ENCODE measurements at regions not wholly inside any gene's neighbourhood (a gene's known extent, or its start where the extent isn't known, plus 50 kb on each side); places are given as distances from the start of the nearest gene placed in this dataset.
A peak's percentile ranks its signal among the peaks of the same experiment; 100 is the strongest.

DNA sequence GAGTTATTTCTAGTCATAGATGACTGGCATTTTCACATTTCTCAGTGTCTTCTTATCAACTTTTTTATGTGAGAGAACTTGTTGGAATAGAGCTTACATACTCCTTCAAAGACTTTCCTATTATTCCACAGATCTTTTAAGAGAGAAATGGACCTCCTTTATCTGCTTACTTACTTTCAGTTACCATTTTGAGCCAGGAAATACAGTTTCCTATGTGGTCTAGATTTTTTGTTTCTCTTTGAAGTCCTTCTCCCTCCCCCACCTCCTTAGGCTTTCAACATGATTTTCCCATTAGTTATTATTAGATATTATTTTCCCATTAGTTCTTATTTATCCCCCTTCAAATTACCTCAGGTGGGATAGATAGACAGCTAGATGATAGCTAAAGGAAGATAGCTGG, 289.1 kb upstream of the ITGA1 start:
- DNase-seq (ENCODE audit: low read depth): no peak

DNA sequence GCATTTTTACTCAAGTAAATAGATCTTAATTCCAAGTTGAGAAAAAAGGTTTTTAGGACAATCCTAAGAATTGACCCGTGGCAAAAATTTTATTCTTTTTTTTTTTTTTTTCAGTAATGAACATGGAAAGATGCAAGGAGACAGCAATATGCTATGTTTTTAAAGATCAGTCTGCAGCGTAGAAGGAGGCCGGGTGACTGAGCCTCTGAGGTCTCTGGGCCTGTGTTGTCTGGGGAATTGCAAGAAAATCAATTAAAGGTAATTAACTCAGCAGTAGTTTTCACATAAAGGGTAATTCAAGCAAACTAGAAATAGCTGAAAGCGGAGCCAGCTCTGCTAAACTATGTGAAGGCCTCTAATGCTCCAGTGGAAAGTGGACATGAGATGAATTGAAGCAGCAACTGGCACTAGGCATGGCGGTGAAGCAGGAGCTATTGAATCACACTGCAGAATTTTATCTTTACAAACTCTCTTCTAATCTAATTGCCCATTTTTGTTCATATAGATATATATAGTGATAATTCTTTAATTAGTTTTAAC, 285.2 kb upstream of the ITGA1 start:
- DNase-seq (ENCODE audit: low read depth): no peak

DNA sequence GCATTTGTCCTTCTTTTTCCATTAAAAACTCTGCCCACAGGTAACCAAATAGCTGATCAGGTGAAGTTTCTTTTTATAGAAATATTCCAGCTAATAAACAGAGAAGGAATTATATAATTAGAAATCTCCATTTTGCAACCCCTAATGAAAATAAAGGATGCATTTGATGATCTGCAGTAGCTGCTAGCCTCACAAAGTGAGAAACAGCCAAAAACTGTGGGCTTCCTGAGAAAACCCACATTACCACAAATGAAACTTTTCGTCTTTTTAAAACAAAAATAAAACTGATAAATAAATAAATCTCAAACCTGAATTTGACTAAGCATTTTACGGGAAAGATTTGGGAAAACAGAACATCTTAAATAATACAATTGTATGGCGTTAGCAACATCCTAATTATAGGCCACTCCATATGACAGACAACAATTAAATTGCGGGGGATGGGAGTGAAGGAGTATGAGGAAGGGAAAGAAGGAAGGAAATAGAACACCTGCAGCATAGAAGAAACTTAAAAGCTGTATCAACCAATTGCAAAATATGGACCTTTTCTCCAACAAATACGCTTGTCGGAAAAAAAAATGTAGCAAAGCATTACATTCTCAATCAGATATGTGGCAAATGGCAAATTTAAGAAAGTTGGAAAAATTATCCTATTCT, 283.0 kb upstream of the ITGA1 start:
- no peak for DNase-seq (ENCODE audit: low read depth)

DNA sequence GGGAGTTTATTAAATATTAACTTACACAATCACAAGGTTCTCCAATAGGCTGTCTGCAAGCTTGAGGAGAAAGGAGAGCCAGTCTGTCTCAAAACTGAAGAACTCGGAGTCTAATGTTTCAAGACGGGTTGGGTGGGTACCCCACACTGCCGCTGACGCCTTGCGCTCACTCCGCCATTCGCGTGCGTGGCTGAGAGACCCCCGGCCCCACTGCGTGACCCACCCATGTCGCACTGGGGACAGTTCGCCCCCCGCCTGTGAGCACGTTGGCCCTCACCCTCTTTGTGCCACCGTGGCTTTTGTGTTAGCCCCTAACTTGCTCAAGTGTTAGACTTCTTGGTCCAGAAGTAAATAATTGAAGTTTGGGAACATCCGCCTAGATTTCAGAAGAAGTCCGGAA, 270.0 kb upstream of the ITGA1 start:
- DNase-seq (ENCODE audit: low read depth): no peak

DNA sequence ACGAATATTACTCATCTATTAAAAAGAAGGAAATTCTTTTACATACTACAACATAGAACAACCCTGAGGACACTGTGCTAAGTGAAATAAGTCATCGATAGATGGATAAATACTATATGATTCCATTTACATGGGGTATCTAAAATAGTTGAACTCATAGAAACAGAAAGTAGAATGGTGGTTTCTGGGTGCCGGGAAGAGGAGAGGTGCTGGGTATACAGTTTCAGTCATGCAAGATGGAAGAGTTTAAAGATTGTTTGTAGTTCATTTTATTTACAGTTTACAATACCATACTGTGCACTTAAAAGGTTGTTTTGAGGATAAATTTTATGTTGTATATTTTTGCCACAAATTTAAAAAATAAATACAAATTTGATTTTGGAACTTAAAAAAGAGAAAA, 267.5 kb upstream of the ITGA1 start:
- DNase-seq (ENCODE audit: low read depth): no peak

DNA sequence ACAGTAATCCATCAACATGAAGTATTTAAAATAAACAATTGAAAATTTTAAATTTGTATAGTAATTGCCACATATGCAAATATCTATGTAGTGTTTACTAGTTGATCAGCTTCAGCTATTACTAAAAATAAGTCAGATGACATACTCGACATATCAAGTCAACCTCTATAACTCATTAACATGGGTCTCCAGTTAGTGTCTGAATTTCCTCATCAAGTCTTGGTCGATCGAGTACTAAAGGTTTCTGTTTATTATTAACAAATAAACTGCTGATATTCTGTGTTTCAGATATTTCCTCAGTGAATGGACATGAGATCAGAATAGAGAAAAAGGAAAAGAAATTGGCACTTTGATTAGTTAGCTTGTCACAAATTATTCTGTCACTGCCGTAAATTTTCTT, 266.5 kb upstream of the ITGA1 start:
- no peak for DNase-seq (ENCODE audit: low read depth)

DNA sequence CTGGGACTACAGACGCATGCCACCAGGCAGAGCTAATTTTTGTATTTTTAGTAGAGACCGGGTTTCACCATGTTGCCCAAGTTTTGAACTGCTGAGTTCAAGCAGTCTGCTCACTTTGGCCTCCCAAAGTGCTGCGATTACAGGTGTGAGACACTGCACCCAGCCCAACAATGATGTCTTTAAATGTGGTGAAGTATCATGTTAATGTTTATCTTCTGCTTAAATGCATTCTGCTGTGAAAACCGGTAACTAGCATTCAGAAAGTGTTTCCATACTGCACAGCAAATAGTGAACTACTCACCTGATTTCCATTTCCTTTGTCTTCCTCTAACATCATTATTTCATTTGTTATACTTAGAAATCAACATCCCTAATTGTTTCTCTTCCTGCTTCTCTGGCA, 264.0 kb upstream of the ITGA1 start:
- no peak for DNase-seq (ENCODE audit: low read depth)

DNA sequence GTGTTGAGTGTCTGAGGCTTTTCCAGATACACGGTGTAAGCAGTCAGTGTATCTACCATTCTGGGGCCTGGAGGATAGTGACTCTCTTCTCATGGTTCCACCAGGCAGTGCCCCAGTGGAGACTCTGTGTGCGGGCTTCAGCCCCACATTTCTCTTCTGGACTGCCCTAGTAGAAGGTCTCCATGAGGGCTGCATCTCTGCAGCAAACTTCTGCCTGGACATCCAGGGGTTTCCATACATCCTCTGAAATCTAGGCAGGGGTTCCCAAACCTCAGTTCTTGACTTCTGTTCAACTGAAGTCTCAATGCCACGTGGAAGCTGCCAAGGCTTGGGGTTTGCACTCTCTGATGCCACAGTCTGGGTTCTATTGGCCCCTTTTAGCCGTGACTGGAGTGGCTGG, 256.6 kb upstream of the ITGA1 start:
- DNase-seq (ENCODE audit: low read depth): no peak

DNA sequence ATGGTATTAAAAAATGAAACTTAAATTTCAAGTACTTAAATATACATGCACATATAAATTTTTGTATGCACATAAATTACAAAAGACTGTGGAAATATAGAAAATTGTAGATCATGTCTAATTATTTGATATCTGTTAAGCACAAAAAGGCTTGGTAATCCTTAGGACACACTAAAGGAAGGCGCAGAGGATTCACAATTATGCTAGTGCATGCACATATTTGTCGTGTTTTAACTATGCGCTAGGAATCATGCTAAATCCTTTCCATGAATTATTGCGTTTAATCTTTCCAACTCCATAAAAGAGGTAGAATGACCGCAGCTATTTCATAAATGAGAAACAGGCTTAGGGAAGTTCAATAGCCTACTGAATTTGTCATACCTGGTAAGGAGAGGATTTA, 244.1 kb upstream of the ITGA1 start:
- no peak for DNase-seq (ENCODE audit: low read depth)

DNA sequence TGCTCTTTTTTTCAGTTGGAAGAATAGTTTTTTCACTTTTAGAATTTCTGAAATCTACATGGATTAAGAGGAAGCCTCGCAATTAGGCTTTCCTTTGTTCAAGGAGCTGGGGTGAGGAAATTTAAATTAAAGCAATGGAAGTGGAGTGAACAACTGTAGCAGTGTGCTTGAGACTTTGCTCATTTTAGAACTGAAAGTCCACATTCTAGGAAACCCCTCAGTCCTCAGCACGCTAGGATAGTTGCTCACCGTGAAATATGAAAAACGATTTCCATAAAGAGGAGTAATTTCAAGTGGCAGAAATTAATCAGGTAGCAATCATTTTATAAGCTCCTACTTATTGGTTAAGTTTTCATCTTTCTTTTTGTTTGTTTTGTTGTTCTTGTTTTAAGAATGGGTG, 243.0 kb upstream of the ITGA1 start:
- DNase-seq (ENCODE audit: low read depth): no peak

DNA sequence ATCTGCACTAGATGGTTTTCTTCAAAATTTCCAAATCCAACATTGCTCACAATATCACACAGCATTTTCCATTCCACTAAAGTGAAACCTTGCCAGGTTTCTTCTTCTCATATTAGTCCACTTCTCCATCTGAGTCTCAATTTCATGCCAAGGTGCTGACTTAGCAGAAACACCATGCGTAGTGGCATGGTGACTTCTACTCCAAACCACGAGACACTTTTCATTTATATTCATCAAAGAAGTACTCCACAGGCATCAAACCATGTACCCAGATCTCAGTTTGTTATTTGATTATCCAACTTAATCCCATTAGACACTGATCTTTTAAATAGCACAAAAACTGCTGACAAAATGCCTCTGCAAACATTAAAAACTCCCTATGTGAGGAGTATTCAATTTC, 233.4 kb upstream of the ITGA1 start:
- no peak for DNase-seq (ENCODE audit: low read depth)

DNA sequence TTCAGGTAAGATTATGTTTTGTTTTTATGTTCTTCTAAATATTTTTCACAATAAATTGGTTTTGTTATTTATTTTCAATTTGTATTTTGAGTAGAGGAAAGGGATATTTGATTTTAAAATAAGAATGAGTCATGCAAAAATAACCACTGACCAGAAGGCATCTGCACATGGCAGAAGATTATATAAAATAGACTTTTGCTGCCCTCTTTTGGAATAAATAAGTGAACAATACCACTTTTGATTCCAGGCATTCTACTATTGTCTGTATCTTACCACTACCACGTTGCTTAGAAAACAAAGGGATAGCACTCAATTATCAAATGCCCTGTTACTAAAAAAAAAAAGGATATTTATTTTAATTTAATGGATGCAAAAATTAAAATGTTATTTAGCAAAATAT, 227.3 kb upstream of the ITGA1 start:
- DNase-seq (ENCODE audit: low read depth): peak; percentile 3

DNA sequence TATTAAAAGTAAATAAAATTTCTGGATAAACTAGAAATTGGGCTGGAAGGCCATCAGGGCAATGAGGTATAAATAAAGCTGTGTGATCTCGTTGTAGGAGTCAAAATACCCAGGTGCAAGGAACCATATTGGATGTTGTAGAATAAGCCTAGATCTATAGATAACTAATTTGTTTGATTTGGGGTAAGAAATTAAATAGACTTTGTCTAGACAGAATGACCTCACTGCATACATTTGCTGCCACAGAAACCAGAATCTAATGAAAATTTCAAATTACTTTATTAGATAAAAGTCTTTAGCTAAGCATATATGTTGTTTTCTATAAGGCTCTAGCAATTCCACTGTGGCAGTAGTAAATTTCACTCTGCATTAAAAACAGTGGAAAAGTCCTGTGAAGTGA, 225.2 kb upstream of the ITGA1 start:
- DNase-seq (ENCODE audit: low read depth): no peak

DNA sequence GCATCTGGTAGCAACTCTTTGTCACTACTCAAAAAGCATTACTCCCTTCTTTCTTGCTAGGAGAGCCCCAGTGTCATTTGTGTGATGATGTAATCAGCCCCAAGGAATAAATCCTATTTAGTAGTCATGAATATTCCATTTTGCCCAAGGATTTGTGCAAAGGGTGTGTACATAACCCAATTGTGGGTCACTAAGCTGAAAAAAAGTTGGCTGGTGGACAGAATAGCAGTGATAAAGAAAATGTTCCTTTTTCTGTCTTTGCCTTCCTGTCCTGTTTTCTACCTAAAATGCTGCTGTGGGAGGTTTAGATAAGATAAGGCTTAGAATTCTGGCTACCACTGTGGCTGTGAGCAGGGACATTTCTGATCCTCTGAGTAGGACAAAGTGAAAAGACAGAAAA, 223.1 kb upstream of the ITGA1 start:
- no peak for DNase-seq (ENCODE audit: low read depth)

DNA sequence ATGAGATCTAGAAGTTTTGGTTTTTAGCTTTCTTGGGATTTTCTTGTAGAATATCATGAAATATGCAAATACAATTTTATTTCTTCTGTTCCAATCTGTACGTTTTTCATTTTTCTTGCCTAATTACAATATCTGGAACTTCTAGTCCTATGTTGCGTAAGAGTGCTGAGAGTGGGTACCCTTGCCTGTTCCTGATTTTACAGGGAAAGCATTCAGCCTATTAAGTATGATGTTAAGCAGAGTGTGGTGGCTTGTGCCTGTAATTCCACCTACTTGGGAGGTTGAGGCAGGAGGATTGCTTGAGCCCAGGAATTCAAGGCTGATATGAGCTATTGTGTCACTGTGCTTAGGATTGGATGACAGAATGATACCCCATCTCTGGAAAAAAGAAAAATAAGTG, 210.2 kb upstream of the ITGA1 start:
- no peak for DNase-seq (ENCODE audit: low read depth)

DNA sequence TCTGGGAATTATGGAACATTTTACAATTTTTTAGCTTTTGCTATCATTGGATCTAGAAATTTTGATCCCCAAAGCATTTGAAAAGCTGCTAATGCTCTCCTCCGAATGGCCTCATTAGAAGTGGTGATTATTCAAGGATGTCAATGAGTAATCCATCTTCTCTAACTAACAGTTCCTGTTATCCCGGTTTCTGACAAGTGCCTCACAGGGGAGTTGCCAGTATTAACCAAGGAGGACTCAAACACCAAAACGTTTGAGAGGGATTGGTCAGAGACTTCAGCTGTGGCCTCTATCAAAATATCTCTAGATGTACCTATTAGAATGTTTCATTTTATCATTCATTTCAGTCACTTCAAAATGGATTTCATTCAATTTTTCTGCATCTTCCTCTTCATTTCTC, 208.3 kb upstream of the ITGA1 start:
- DNase-seq (ENCODE audit: low read depth): no peak

DNA sequence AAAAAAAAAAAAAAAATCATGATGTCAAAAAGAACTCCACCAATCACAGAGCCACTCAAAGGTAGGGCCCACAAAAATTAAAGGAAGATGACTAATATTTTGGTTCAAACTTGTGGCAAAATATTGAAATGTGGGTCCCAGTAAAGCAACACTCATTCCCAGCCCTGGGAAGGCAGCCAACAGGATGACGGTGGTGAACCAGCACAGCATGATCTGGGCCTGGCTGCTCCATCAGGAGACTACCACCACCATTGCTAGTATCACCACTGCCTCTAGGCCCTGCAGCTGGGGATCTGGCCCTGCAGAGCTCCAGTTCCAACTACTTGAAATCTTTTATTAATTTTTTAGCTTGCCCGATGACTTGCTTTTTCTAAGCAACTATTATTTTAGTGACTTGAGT, 206.8 kb upstream of the ITGA1 start:
- peak; percentile 74 for DNase-seq (ENCODE audit: low read depth)

DNA sequence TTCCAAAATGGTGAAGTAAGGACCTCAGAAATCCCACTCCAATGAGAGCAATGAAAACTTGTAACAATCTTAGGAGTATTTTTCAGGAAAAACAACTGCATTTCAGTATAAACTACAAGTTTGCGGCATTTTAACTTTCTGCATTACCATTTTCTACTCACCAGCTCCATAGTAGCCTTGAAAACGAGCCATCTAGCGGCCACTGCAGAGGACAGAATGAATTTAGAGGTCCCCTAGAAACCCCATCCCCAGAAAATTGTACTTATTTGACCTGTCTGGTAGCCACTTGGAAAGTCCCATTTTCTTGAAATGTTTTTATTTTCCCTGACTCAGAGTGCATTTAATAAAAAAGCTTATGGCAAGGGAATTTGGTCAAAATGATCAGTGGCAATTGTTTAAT, 205.4 kb upstream of the ITGA1 start:
- DNase-seq (ENCODE audit: low read depth): no peak

DNA sequence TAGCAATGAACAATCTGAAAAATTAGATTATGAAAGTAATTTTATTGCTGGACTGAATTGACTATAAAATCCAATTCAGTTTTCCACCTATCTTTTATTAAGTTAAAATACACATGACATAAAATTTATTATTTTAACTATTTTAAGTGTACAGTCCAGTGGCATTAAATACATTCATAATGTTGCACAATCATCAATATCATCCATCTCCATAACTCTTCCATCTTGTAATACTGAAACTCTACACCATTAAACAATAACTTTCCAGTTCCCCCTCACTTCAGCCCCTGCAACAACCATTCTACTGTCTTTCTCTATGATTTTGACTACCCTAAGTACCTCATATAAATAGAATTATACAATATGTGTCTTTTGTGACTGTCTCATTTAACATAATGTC, 200.6 kb upstream of the ITGA1 start:
- DNase-seq (ENCODE audit: low read depth): no peak

DNA sequence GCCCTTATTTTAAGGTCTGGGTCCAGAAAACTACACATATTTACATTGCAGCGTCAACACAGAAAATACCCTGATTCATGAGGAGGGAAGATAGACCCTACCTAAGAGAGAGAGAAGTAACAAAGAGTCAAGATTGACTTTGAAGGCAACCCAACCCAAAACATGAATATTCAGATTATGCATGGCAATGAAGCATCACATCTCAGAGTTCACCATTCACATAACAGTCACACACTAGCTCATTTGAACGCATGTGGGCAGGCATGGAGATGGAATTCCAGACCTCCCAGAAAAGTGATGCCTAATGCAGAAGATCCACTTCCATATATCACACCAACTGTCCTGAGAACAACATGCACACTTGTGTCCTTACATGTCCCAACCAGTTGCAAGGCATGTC, 190.1 kb upstream of the ITGA1 start:
- no peak for DNase-seq (ENCODE audit: low read depth)

DNA sequence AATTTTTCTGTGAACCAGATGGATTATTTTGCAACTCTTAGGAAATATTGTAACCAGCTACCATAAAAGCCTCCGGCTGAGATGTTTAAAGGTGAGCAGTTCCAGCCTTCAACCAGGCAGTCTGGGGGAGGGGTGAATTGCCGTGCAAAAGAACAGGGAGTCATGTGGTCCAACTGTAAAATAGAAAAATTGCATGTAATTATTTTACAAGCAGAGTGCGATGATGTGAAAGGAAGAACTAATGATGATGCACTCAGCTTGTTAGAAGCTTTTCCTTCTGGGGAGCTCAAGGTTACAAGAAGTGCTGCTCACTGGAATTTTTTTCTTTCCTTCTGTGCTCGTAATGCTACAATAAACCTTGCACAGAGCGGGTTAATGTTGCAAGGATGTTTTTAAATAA, 188.7 kb upstream of the ITGA1 start:
- no peak for DNase-seq (ENCODE audit: low read depth)

DNA sequence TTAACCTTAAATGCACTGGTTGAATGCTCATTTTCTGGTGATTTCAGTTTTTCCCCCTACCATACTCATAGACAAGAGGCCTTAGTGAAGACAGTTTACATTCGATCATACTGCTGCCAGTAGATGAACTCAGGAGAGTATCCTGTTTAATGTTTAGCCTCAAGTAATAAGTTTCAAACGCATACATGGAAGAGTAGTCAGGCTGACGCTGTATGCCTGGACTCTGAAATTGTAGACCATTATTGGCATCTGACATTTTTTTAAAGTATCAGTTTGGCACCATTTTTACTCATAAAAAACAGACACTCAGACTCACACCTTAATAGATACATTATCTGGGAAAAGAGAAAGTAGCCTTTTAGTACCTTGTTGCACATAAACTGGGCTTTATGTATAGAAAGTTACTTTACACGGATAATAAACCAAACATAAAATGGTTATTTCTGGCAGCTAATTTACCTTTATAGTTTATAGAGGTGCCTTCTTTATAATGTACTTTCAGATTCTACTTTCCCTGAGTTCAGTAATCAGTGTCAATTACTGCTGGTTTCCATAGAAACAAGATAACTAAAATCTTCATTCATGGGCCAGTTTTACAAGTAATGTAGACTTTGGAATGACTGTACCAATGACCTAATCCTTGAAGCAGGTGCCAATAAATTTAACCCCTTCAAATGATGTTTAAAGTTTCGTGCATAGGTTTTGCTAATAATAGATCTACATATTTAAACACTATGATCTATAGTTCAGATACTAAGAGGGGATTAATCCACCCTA, 183.8 kb upstream of the ITGA1 start:
- DNase-seq (ENCODE audit: low read depth): no peak

DNA sequence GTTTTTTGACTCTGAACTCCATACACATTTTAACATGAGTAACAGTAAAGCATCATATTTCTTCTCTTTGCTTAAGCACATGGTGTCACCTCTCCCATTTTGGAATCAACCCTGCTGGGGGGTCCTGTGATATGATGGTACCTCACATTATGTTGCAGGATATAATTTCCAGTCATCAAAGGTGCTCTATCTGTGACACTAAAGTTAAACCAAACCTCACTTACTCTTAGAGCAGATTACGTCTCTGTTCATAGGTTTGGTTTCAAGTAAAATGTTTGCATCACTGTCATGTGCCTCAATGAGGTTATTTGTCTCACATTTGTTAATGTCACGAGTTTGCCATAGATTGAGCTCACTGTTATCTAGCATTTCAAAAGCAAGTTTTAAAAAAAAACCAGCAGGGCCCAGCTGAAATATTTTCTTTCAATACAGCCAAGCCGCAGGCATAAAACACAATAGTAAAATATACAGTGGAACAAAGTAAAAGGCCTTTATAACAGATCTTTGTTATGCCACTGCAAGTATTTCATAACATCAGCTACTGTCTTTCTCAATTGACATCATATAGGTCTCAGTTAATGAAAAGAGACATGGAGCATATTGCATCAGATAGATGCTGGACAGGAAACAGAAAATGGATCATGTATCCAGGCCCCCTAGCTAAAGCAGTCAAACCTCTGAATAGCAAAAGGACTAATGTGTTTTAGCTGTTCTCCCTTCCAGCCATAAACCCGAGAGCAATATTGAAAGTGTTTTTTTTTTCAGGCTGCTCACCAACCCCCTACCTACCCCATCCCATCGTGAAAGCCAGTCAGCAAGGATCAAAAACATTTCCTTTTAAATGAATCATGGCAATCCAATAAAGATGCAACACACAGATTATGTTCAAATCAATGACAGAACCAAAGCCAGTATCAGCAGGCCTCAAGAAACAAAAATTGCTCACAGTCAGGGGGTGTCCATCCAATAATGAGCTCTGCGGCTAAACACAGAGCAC, 182.1 kb upstream of the ITGA1 start:
- no peak for DNase-seq (ENCODE audit: low read depth)

Measured in stromal cell of bone marrow (primary cell).